NT2/D1 (cell line): ENCODE measurements at regions not wholly inside any gene's neighbourhood (a gene's known extent, or its start where the extent isn't known, plus 50 kb on each side); places are given as distances from the start of the nearest gene placed in this dataset.

Experiments used
- SUZ12 ChIP-seq: IDR thresholded peaks from 2 replicates; pipeline ENCODE4 v1.6.1; 2011; ENCODE audit not compliant: insufficient read length, insufficient read depth; ENCODE audit errors: extremely low read depth
- YY1 ChIP-seq: IDR thresholded peaks from 2 replicates; pipeline ENCODE4 v1.6.1; 2011; ENCODE audit not compliant: insufficient read length, insufficient read depth
- ZNF274 ChIP-seq: IDR thresholded peaks from 2 replicates; pipeline ENCODE4 v1.6.1; 2011; ENCODE audit warnings: mild to moderate bottlenecking, low read depth, low read length

DNA sequence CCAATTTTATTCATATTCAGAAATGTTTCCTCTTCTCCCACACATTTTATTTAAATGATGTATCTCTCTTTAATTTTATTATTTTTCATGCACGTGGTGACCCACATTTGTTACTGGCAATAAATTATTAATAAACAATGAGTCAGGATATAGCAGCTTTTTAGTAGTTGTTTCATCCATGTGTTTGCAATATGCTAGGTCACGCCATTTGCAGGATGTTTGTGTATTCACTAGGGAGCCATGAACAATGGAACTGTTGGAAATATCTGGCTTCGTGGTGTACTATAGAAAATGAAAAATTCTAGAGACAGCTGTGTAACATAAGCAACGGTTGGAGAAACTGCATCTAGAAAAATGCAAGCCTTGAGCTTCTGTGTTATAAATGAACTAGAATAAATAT, 176.0 kb upstream of the COL3A1 start:
- TF ChIP-seq ZNF274 (no peak), YY1 (no peak), SUZ12 (no peak)
